GM18909 (cell line): ENCODE measurements at regions not wholly inside any gene's neighbourhood (a gene's known extent, or its start where the extent isn't known, plus 50 kb on each side); places are given as distances from the start of the nearest gene placed in this dataset.

Experiments used
- ATAC-seq: cut with Tn5 transposase; IDR thresholded peaks from one replicate; pipeline ENCODE4 v1.9.1; 2021; ENCODE audit warnings: mild to moderate bottlenecking; ENCODE audit not compliant: unreplicated experiment, poor library complexity

DNA sequence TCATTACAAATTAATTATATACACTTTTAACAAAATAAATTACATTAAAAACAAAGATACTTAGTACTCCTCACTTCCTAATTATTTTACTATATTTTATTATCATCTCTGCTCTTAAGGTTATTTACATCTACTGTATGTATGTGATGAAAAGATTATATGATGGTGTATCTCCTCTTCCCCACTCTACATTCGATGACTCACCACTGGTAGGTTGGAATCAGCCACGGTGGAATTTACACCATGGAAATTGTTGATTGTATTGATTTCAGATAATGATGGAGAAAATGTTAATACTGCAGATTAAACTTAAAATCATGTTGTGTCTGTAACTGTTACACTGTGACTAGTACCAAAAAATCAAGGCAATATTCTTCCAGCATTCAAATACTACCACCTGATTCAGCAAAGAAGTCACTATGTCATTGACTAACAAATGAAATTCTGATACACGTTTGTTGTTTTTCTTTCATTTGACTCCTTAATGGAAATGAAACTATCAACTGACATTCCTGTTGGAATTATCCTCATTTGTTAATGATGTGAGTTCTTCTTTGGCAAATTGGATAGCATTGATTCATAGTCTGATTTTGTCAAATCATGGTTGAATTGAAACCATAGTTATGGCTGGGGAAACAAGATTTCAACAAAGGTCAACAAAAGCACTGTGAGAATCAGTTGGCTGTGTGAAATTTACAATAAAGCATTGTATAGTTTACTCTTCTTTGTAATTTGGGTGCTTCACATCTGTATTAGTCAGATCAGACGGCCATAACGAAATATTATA lies 69.0 kb upstream of the NLK start:
- no peak for ATAC-seq

DNA sequence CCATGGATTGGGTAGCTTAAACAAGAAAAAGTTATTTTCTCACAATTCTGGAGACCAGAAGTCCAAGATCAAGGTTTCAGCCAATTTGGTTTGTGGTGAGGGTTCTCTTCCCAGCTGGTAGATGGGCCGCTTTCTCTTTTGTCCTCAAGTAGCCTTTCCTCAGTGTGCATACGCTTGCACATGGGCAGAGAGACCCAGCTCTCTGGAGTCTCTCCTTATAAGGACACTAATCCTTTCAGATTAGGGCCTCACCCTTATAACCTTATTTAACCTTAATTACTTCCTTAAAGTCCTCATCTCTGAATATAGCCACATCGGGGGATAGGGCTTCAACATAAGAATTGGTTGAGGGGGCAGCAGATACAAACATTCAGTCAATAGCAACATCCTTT lies 68.4 kb upstream of the NLK start:
- no peak for ATAC-seq

DNA sequence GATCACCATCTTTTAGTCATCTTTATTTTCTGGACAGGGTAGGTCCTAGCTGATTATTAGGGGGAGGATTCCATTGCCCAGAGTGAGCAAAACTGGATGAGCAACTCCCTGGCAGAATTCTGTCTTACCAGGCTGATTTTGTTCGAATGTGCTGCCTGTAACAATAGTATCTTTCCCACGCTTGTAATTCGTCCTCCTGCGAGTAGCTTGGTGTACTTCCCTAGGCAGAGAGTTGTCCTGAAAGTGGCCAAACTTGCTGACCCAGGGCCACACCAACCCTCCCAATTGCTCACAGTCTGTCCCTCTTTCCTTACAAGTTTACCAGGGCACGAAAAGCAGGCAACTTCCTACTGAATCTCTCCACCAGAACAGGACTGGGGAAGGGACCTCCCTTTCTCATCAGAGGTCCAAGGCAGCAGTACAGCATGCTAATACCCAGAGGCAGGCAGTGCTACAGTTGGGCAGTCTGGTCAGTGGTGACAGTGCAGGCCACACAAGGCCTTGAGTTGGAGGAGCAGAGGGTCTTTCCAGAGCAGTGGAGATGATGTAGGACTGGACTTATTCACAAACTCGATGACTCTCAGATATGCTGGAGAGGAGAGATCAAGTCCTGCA lies 67.8 kb upstream of the NLK start:
- ATAC-seq = no peak

DNA sequence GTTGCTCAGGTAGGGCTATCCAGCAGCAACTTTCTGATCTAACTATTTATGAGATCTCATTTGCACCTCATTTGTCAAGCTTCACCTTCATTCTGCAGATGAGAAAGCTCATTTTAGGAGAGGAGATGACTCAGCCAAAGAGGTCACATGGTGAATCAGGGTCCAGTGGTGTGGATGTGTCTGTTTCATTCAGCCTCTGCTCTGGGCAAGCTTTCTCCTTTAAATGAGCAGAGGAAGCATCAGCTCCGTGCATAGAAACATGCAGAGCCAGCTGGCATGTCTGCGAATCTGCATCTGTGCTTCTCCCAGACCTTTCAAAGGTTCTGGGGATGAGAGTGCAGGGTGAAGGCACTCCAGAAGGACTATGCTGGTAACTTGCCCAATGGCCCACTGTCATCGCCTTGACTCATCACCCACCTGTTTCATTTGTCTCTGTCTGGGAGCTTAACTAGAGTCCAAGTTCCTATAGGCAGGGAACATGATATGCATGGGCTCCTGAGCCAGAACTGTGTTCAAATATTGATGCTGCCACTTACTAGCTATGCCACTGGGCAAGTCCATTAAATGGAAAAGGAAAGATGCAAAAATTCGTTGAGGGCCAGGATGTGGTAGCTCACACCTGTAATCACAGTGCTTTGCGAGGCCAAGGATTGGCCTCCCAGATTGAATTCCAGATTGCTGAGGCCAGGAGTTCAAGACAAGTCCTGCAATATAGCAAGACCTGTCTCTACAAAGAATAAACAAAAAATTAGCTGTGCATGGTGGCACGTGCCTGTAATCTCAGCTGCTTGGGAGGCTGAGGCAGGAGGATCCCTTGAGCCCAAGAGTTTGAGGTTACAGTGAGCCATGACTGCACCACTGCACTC lies 67.1 kb upstream of the NLK start:
- ATAC-seq = no peak

DNA sequence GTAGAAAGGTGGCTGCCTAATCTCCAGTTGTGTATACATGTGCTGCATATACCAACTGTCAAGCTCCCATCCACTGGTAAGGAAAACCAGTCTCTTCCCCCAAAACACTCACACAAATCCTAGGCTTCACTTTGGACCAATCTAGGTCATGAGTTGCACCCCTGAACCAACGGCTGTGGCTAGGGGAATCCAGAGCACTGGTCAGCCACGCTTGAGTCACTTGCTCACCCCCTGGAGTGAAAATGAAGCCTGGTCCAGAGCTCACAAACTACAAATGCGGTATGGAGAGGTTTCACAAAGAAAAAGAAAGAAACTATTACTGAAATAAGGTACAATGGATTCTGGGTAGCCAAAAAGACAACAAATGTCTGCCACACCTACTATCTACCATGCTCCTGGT lies 66.1 kb upstream of the NLK start:
- ATAC-seq = no peak

DNA sequence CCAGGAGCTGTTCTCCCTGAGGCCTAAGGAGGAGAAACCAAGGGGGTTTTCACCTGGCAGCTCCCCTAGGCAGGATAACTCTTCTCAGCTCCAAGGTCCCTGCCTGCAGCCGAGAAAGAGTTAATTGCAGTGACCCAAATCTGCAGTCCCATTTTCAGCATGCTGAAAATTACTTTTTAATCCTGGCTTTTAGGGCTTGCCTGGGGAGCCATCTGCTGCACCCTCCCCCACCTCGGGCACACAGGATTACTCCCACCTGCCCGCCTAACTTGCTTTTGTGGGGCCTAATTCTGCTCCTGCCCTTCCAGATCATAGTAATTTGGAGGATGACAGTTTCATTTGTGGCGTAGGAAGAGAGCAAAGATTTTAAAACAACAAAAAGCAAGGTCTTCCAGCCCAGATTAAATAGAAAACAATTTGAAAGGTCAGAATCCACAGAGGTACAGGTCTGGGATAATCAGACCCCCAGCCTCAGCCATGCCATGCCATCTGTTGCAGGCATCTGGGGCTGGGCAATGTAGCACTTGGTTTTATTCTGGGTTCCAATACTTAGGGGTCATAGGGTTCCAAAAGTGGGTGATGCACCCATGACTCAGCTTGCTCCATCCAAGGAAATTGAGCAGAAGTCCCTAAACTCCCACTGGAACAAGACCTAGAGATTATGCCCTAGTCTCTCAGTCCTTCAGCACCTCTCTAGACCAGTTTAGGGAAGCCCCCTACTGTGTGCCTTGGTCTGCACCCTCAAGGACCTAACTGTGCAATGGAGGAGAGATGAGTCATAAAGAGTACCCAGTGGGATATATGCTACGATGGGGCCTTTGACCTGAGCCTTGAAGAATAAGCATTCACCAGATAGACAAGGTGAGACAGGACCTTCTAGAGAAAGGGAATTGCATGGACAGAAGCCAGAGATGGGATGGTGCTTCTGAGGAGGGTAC lies 64.5 kb upstream of the NLK start:
- ATAC-seq = no peak

DNA sequence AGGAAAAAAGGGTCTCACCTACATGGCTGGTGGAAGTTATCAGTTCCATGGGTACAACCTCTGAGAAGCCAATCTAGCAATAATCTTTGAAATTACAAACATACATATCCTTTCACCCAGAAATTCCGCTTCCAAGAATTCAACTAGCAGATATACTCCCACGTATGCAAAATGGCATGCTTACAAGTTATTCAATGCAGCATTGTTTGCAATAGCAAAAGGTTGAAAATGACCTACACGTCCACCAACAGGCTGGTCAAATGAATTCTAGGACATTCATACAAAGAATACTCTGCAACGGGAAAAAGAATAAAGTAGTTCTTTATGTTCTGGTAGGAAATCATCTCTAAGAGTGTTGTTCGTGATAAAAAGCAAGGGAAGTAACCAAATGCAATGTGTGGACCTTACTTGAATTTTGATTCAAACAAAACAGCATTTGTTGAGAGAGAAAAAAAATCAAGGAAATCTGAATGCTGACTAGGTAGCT lies 63.7 kb upstream of the NLK start:
- no peak for ATAC-seq

DNA sequence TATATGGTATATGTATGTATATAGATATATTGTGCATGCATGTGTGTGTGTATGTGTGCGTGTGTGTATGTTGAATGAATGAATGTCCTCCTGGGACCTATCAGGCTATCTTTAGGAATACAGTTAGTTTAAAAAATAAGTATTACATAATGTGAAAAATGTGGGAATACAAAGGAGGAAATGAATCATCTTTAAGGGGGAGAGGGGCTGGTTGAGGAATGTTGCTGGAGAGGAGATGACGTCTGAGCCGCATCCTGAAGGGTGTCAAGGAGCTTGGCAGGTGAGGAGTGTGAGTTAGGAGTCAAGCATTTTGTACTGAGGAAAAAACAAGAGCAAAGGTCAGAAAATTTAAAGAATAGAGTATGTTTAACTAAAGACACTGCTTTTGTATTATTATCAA lies 62.4 kb upstream of the NLK start:
- no peak for ATAC-seq

DNA sequence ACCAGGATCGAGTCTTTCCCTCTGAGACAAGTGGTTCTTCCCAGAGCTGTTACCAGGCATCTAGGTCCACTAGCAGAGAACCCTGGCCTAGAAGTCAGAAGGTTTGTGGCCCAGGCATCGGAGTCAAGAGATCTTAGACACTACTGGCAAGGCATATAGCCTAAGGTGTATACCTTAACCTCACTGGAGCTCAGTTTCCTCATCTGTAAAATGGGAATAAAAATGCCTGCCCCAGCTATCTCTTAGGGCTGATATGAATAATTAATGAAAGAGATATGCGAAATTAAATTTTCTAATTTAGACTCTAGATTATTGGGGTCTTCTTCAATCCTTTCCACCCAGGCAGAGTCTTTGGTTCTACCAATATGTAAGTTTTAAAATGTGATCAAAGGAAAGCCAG lies 60.5 kb upstream of the NLK start:
- no peak for ATAC-seq

DNA sequence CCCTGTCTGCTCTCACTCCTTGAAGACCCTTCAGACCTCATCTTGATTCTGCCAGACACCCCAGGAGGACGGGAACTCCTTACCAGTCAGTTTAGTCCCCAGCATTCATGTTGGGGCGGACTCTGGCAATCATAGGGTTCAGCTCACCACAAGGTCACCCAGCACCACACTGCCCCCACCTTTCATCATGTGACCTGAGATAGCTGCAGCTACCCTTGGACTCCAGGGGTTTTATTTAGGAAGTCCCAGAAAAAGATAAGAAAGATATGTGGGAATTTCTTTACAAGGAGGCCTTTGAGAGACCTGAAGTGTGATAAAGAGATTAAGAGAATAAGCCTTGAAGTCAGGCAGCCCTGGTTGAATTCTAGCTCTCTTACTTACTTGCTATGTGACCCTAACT lies 59.8 kb upstream of the NLK start:
- no peak for ATAC-seq

DNA sequence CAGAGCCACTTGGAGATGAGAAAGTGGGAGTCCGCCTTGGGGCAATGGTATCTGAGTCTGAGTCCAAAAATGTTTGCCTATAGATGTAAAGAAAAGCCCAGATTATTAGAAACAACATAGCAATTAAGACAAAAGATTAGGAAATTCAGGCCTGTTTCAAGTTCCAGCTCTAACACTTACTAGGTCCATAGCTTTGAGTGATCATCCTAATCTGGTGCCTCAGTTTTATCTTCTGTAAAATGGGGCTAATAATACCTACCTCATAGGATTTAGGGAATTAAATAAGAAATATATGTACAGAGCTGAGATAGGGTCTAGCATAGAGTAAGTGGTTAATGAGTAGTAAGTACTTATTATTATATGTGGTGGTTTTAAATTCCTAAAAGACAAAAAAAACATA lies 58.6 kb upstream of the NLK start:
- ATAC-seq = no peak

DNA sequence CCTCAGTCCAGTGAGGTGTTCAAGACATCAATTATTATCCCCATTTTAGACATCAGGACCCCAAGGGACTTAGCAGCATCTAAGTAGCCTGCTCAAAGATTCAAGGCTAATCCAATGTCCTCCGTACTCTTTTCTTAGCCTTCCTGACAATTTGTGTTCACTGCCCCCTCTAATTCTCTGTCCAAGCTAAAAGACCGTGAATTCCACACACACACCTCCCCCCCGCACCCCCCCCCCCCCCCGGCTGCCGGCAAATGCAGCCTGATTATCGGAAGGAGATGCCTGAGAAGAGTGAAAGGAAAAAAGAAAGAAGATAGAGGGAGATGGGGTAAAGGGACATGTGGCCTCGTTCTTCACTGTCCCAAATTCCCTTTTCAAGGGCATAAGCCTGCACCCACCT lies 58.1 kb upstream of the NLK start:
- ATAC-seq = no peak

DNA sequence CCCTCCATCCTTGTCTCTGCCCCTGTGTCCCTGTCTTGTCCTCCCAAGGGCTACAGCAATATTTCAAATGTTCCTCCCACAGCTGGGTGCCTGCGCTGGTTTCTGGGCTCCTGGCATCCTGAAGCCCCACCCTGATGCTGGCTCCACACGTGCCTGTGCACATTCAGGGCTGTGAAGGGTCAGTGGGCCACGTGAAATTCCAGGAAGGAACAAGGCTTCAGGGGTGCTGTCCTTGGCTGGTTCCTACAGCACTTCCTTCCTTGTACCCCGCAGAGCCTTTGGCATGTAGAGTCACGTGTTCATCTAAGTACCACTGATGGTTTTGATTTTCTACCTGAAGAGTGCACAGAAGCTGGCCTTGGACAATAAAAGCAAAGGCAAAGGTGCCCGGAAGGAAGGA lies 57.7 kb upstream of the NLK start:
- ATAC-seq = no peak

DNA sequence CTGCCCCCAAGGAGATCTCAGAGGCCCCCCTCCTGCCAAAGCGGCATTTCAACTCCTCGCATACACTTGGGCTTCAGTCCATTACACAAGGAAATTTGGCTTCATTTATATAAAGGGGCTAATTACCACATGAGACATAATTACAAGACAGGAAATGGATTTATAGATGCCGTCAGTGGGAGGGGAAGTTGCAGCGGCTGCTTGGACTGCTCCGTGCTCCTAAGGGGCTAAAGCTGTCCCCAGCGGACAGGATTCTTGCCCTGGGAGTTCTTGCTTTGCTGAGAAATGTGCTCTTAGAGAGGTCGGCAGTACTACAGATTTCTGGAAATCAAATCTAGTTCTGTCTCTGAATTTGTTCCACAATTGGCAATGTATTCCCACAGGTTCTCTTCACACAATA lies 57.2 kb upstream of the NLK start:
- no peak for ATAC-seq

DNA sequence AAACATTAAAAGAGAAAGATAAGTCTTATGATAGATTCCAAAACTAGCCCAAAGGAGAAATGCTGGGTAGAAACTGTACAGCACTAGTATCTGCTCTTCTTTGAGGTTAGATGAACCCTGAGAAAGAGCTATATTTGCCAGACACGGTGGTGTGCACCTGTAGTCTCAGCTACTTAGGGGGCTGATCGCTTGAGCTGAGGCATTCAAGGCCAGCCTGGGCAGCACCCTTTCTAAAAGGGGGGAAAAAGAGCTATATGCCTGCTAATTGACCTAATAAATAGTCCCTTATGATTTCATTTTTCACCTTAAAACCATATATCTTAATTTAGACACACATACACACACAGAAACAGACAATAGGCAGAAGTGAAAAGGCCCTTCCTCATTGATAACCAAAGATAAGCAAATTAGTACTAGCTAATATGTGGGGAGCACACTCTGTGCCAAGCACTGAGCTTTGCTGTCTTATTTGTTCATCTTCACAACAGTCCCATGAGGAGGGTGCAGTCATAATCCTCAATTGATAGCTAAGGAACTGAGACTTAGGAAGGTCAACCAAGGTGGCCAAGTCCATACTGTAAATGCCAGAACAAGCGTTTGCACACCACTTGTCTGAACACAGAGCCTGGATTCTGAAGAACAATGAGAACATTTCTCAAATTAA lies 56.6 kb upstream of the NLK start:
- no peak for ATAC-seq

DNA sequence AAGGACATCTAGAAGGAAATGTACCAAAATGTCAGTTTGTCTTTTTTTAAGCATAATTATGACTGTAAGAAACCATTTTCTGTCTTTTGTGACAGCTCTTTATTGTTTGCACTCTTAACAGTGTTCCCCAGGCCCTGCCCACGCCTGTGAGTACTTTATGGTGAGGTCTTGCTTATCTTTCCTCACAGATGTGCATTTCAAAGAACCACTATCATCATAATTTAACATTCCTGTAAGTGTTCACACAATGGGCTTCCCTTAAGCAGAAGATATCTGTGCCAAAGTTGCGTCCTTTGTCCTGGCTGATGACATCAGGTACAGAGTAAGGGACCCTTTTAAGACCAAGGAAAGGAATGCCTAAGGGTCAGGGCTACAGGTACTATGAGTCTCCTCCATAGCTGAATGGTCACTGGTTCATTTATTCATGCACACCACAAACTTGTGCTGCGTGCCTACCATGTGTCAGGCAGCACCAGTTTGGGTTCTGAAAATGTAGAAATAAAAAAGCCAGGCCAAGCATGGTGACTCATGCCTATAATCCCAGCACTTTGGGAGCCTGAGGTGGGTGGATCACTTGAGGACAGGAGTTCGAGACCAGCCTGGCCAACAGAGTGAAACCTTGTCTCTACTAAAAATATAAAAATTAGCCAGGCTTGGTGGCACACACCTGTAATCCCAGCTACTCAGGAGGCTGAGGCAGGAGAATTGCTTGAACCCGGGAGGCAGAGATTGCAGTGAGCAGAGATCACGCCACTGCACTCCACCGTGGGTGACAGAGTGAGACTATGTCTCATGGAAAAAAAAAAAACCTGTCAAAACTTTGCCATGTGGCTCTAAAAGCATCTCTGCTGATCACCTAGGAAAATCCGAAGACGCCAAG lies 55.4 kb upstream of the NLK start:
- no peak for ATAC-seq

DNA sequence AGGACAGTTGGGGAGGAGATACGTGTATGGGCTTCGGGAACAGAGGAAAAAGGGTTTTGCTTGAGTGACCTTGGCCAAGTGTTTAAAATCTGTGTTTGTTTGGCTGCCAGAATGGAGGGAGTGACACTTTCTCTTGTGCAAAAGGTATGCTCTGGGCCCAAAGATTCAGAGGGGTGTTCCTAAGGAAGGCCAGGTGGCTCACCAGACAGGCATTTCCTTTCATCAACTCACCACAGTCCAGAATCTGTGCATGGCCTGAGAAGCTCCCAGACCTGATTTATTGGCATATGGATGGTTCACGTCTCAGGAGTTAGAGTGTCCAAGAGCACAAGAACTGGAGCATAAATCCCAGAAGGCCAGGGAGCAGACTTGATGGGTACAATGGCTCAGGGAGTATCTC lies 53.4 kb upstream of the NLK start:
- ATAC-seq = no peak

DNA sequence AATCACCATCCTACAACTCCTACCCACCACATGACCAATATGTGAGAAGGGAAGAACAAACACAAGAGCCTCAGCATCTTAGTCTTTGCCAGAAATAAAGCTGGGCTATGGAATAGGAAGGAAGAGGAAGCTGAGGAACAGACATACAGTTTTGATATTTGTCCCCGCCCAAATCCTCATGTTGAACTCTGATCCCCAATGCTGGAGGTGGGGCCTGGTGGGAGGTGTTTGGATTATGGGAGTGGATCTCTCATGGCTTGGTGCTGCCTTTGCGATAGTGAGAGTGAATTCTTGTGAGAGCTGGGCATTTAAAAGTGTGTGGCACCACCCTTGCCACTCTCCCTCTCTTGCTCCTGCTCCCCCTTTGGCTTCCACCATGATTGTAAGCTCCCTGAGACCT lies 52.4 kb upstream of the NLK start:
- no peak for ATAC-seq

DNA sequence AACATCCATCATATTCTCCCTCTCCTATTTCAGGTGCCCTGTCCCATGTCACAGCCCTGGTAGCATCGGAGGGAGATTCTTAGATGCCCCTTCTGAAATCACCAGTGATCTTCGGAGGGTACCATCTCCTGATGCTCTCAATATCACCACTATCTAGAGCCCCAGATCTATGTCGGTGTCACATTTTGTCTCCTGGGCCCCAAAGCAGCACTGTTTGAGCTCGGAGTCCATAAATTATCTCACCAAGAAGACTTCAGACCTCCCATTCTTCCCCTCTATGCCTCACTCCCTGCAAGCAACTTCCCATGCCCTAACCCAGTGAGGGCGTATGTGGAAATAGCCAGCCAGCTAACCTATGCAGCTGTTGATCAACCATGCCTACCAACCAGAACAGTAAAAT lies 51.5 kb upstream of the NLK start:
- ATAC-seq = no peak
